CD4-positive, alpha-beta T cell treated with Interleukin-15 for 1 hour (primary cell): ENCODE measurements at regions not wholly inside any gene's neighbourhood (a gene's known extent, or its start where the extent isn't known, plus 50 kb on each side); places are given as distances from the start of the nearest gene placed in this dataset.
"Not testable (repeated sequence)": the region's sequence is repeated elsewhere in the genome, so short reads cannot be mapped to it uniquely, and the experiment has no call there.

Experiments
- DNase-seq: peaks from one replicate; pipeline ENCODE4 v3.0.0-alpha.2; 2020

DNA sequence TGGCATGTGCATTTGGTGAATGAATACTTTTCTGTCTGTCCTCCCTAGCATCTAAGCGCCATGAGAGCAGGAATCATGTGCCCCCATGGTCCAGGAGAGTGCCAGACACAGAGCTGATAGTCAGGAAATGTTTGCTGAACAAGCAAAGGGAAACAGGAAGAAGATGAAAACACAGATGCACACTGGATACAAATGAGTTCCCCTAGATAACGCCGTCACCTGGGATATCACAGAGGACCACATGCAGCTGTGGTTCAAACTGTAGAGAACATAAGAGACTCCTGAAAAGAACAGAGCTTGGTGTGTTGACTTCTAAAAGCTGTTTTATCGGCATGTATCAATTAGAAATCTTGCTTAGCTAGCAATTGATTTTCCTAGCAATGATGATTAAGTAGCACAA lies 293.7 kb downstream of the BTBD3 start:
- no peak for DNase-seq

DNA sequence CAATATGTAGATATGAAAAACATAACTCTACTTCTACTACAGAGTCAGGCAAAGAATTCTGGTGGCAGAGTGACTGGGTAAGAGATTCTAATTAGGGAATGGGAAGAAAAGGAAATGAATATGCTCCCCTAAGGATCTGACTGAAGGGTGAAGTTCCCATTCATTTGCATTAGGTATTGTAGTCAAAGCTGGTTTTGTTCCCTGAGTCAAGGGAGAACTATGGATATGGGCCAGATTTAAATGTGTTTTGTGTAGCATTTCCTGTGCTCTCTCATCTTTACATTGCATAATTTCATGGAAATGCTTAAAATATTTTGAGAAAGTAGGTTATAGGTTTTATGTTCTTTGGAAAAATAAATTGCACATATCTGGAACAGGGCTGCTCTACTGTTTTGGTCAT lies 299.7 kb downstream of the BTBD3 start:
- DNase-seq, result no peak

DNA sequence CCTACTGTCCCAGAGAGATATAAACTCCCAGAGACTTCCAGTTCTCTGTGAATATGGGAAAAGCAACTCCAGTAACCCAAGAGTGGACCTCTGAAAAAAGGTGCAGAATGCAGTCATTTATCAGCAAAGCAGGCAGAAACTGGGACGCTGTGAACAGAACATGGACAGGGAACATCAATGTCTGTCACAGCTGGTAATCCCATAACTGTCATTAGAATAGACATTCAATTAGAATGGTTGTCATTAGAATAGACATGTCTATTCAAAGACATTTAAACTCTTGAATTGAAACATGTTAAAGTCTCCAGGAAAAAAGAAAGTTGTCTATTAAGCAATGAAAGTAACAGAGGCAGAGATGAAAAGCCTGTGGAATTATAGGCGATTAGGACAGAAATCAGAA lies 302.1 kb downstream of the BTBD3 start:
- no peak for DNase-seq

DNA sequence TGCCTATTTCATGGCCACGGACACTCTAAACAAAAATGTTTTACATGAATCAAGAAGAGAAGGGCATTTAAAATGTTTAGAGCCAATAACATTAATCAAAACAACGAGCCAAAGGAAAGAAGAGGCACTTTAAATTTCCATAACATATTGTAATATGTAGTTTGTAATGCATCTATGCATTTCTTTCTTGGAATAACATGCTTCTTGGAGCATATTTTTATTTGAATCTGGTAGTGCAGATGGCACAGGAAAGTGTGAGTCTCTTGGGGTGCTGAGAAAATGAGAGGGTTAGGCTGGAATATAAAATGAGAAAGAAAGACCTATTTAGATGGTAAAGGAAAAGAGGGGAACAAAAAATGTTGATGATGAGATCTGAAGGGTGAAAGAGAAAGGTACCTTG lies 305.4 kb downstream of the BTBD3 start:
- no peak for DNase-seq

DNA sequence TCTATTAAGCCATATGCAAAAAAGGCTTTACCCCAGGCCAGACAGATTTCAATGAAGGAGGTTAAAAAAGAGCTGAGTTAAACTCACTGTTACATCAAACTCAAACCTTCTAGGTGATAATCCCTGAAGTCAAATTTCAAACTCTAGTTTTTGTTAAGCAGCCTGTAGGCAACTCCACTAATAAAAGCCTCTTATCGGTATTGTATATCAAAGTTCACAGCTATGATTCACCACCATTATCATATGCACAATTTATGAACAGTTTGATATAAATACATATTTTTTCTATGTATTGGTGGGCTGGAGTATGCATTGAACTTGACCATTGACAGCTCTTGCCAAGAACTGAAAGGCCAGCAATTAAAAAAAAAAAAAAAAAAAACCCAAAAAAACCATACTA lies 308.2 kb downstream of the BTBD3 start:
- no peak for DNase-seq

DNA sequence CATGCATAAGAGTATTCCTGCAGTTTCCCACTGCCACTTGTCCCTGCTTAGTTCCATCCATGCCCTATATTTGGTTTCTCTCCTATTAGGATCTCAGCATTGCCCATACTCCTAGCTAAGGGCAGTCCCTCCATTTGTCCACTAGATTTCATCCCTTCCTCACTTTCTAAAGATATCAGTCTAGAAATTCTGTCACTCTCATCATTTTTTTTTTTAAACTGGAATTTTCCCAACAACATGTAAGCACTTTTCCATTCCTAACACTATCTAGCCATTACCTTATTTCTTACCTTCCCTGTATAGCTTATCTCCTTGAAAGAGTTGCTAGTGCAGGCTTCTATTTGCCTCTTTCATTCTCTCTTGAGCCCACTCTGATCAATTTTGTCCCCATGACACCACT lies 312.2 kb downstream of the BTBD3 start:
- no peak for DNase-seq

DNA sequence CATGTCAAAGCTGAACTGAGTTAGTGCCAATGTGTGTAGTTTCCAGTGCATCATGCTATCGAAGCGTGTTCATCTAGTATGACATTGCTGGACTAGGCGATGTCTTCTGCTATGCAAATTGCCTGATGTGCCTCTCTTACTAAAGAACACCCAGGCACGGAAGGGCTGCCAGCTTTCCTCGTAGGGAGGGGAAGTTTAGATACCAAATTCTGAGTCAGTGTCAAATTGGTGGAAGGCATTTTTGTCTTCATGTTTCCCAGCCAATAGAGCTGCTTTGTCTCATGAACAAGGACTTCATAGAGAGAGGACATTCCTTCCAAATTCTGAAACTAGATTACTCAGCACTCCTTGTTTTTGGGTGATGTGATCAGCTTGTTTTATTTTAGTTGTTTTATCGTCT lies 320.1 kb downstream of the BTBD3 start:
- no peak for DNase-seq

DNA sequence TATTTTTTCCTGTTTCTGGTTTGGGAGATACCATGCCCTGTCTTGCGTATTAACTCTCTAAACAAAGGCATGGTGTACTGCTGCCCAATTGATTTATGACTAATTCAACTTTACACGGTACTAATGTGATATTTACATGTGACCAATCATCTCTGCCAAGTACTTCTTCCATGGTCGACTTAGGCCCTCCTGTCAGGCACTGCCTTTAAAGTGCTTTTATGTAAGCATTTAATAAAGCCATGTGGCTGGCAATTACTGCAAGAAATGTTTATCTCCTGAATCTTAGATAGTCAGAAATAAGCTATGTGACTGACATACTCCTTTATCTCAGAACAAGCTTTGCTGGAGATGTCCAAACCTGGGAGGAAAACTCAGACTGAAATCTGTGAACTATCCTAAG lies 323.4 kb downstream of the BTBD3 start:
- no peak for DNase-seq

DNA sequence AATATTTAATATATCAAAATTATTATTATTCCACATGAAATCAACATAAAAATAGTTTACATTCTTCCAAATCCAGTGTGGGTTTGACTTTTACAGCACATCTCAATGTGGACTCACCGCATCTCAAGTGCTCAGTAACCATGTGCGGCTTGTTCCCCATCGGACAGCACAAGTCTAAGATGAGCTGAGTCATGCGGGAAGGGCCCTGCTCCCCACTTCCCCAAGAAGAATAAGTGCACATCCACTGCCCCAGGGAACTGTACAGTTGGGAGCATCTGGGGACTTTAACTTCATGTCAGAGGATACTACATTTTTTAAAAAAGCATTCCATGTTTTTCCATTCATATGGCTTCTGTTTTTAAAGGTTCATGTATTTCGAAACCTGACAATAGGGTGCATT lies 325.6 kb downstream of the BTBD3 start:
- DNase-seq, result peak; percentile 36

DNA sequence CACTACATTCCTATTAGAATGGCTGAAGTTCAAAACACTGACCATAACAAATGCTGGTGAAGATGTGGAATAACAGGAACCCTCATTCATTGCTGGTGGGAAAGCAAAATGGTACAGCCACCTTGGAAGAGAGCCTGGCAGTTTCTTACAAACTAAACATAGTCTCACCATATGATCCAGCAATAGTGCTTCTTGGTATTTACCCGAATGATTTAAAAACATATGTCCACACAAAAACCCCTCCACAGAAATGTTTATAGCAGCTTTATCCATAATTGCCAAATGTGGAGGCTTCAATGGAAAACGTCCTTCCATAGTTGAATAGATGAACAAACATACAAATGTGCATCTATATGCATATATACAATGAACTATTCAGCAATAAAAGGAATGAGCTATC lies 330.8 kb downstream of the BTBD3 start:
- DNase-seq, result no peak

DNA sequence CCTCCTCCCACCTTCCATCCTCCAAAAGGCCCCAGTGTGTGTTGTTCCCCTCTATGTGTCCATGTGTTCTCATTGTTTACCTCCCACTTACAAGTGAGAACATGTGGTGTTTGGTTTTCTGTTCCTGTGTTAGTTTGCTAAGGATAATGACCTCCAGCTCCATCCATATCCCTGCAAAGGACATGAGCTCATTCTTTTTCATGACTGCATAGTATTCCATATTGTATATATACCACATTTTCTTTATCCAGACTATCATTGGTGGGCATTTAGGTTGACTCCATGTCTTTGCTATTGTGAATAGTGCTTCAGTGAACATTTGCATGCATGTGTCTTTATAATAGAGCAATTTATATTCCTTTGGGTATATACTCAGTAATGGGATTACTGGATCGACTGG lies 333.0 kb downstream of the BTBD3 start:
- not testable (repeated sequence) for DNase-seq

DNA sequence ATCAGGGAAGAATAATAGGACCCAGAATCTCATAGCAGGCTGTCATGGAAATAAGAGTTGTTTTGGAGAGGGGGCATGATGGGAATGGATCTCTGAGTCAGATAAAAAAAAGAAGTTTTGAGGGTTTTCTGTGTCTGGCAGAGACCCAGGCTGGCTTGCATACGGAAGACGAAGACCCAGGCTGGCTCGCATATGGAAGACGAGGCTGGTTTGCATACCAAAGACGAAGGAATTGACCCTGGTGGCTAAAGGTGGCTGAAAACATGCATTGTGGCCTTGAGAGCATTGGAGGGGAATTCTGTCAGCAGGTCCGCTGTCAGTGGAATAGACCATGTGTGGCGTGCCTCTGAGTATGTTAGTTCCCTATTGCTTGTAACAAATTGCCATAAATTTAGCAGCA lies 335.1 kb downstream of the BTBD3 start:
- DNase-seq, result no peak

DNA sequence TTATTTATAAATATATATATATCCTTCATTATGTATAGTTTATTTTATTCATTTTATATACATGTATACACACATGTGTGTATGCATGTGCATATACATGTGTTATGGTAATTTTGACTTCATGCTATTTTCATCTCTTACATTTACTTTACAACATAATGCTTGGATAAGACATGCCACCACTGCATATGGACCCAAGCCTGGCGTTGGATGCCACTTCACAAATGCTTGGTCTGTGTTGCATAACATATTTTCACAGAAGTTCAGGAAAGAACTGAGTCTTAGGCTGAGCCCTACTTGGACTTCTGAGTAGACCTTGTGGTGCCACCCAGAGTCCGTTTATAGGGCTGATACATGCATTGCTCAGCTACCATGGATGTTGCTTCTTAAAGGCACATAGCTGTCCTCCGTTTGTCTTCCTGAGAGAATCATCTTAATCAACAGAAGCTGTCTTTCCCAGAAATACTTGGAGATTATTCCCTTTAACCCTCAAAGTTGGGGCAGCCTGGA lies 337.8 kb downstream of the BTBD3 start:
- DNase-seq, result no peak

DNA sequence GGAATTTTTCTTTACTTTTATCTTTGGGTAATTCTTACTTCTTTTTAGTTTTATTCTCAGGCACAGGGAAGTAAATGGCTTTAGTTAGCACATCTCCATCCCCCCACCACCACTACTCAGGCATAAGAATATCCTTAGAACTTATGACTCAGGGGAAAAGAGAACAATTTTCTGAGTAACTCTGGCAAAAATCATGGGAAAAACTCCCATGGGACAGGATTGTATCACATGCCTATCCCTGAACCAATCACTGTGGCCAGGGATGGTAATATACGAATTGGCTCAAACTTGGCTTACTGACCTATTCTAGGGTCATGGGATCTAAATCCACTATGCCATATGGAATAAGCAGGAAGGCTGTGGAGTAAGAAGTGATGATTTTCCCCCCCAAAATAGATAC lies 339.1 kb downstream of the BTBD3 start:
- no peak for DNase-seq

DNA sequence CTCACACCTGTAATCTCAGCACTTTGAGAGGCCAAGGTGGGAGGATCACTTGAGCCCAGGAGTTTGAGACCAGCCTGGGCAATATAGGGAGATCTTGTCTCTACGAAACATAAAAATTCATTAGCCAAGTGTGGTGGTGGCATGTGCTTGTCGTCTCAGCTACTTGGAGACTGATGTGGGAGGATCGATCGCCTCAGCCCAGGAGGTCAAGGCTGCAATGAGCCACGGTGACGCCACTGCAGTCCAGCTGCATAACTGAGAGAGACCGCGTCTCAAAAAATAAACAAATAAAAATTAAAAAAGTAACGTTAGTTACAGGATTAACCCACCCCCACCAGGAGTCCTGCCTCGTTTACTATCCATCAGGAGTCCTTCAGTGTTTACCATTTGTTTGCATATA lies 345.1 kb downstream of the BTBD3 start:
- no peak for DNase-seq

DNA sequence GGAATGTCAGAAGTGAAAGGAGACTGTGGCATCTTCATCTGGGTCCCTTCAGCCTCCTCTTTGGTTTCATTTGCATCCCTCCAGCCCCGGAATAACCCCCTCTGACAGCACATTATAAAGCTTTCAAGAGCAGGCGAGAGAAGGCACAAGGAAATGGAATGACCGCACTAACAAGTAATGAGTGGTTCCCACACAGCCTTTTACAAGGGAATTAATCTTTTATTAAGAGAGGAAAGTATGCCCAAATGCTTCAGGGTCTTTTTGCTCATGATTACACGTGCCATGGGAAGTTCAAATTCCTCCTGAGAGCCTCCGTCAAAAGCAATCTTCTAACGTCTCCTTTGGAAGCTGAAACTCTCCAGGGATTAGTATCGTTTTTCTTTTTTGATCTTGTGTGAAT lies 347.0 kb downstream of the BTBD3 start:
- DNase-seq, result no peak

DNA sequence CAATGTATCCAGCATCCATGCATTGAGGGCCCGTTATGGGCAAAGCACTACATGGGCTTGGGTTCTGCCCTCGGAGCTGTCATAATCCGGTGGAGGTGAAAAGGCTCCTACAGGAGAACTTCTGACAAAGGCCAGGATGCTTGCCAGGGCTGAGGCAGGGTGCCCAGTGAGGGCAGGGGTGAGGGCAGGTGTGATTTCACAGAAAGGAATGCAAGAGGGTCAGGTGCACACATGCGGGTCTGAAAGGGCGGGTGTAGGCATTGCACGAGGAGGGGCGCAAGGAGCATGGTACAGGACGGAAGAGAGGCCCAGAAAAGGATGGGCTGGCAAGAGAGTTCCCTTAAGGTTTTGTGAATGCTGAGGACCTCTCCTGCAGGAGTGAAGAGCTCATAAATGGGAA lies 348.0 kb downstream of the BTBD3 start:
- DNase-seq, result no peak

DNA sequence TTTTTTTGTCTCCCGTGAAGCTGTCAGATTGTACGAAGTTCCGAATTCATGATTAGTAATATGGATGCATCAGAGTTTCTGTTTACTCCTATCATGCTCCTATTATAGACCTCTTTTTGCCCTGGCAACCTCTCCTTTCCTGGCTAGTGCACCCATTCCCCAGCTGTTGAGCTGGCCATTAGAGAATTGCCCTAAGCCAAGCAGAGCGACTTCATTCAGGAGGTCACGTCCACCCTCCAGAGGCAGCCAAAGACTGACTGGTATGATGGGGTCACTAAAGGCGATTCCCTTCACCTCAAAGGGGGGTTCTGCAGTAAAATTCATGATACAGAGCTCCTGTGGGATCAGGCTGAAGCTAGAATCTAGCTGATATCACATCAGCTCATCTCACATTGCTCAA lies 351.9 kb downstream of the BTBD3 start:
- DNase-seq, result no peak

DNA sequence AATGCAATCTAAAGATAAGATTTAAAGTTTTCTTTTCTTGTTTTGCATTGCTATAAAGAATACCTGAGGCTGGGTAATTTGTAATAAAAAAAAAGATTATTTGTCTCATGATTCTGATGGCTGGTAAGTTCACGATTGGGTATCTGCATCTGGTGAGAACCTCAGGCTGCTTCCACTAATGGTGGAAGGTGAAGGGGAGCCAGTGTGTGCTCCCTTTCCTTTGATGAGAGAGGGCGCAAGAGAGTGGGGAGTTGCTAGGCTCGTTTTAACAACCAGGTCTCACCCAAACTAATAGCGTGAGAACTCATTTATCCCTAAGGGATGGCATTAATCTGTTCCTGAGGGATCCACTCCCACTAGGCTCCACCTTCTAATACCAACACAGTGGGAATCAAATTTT lies 353.2 kb downstream of the BTBD3 start:
- DNase-seq, result no peak

DNA sequence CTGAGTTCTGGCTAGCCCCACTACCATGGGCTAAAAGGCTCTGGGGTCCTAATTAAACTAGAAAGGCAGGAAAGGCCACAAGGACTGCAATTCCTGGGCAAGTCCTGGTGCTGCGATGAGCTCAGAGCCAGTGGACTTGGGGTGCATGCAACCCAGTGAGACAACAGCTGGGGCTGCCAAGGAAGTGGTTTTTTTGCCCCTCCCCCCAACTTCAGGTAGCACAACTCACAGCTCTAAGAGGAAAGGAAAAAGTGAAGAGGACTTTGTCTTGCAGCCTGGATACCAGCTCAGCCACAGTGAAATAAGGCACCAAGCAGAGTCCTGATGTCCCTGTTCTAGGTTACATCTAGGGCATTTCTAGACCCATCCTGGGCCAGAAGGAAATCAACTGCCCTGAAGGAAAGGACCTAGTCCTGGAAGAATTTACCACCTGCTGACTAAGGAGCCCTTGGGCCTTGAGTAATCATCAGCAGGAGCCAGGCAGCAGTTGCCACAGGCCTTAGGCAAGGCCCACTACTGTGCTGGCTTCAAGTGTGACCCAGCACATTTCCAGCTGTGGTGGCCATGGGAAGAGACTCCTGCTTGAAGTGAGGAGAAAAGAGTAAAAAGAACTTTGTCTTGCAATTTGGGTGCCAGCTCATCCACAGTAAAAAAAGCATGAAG lies 358.4 kb downstream of the BTBD3 start:
- DNase-seq, result no peak

DNA sequence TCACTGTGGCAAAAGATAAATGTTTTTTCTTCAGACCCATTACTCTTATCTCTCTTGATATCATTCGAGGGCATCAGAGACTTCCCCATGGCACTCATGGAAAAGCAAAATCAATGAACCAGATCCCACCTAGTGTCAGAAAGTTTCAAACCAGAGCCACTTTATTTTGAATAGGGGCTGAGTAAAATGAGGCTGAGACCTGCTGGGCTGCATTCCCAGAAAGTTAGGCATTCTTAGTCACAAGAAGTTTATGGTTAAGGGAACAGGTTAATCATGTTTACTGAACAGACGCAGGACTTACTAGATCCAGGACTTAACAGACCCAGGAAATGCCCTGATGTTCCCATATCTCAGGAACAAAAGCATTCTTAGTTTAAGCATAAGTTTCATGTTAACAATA lies 369.9 kb downstream of the BTBD3 start:
- DNase-seq, result no peak

DNA sequence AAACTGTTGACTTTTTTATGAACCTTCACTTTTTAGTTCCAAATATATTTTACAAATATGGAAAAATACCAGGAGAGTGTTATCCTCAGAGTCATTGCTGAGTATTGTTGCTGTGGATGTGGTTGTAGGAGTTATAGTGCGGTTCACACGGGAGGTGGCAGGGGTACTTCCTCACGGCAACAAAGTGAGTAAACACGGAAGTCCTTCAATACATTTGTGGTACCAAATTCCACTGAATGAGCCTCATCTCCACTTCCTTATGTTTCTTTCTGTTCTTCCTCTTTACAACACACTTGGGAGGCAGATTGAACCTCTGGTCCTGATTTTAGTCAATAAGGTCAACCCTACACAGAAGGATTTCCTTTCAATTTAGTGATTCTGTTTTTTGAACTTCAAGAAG lies 371.8 kb downstream of the BTBD3 start:
- DNase-seq, result no peak

DNA sequence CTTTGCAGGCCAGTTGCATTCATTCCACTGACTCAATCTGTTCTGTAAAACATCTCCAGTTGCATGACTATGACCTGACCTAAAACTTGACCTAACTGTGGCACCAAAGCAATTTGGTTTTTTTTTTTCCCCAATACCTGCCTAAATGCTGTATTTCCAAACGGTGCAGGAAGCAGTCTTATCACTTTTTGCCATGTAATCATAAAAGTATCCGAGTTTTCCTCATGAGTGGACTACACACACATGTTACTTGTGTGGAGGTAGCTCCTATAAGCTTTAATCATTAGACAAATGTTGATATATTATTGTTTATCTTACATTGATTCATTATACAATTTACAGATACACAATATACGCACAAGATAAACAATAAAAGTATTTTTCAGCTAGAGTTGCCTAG lies 373.7 kb downstream of the BTBD3 start:
- no peak for DNase-seq

DNA sequence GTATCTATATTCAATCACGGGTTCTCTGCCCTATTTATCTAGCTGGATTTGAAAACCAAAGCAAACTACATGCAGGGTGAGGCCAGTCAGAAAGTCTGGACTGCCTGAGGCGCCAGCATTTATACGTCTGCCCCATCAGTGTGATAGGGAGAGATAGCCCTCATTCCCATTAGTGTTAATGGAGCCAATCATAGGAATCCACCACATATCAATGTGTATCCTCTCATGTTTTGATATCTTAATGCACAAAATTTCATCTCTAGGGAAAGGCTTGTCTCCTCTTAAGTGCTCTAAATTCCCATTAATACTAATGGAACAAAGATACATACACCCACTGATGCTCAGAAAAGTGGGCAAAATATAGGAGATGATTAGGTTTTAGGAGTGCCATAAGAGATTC lies 376.2 kb downstream of the BTBD3 start:
- DNase-seq, result no peak

DNA sequence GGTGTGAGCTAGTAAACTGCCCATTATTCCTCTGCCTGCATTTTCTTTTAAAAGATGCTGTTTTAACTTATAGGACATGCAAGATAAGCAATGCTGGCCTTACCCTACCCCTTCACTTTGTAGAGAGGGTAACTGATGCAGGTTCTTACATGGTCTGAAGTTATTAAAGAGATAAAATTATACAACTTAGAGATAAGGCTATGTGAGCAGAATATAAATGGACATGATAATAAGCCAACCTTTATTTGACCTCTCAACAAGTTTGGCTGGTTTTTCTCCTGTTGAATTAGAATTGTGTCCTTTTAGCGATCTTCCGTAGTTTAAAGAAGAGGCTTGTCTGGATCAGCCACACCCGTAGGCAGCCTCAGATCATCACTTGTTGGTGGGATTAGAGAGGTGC lies 377.0 kb downstream of the BTBD3 start:
- DNase-seq, result no peak
